Left lung (tissue), 4 donors: ENCODE measurements at regions not wholly inside any gene's neighbourhood (a gene's known extent, or its start where the extent isn't known, plus 50 kb on each side); places are given as distances from the start of the nearest gene placed in this dataset.

Source experiments
- ATAC-seq: fragments of 200-7000 bp; cut with Tn5 transposase; one replicate; pipeline ENCODE4 v1.9.1; 2020; ENCODE audit warnings: moderate library complexity
- DNase-seq, 4 donors: peaks; one replicate each; pipeline ENCODE4 v3.0.0-alpha.2; 2013 to 2020
- H3K27ac ChIP-seq, 2 donors: fragments of 200-600 bp; sonication (generic) in 1 of 2; one replicate each; pipeline versions ENCODE4 v1.5.0 to v1.8.0; 2020 to 2021
- H3K27me3 ChIP-seq, 2 donors: fragments of 200-600 bp; sonication (generic) in 1 of 2; one replicate each; pipeline versions ENCODE4 v1.5.0 to v1.8.0; 2020 to 2021
- H3K36me3 ChIP-seq, 2 donors: fragments of 200-600 bp; sonication (generic) in 1 of 2; one replicate each; pipeline versions ENCODE4 v1.5.0 to v1.8.0; 2020 to 2021
- H3K4me1 ChIP-seq, 2 donors: fragments of 200-600 bp; one replicate each; pipeline ENCODE4 v1.8.0; 2021
- H3K4me3 ChIP-seq, 2 donors: fragments of 200-600 bp; sonication (generic) in 1 of 2; one replicate each; pipeline versions ENCODE4 v1.5.0 to v1.8.0; 2020 to 2021; ENCODE audit warnings: mild to moderate bottlenecking in 1 of 2
- H3K9me3 ChIP-seq, 2 donors: fragments of 200-600 bp; sonication (generic) in 1 of 2; one replicate each; pipeline versions ENCODE4 v1.5.0 to v1.8.0; 2020 to 2021
- CTCF ChIP-seq, 2 donors: fragments of 200-600 bp; sonication (generic) in 1 of 2; IDR thresholded peaks; one replicate each; pipeline versions ENCODE4 v1.5.0 to v1.8.0; 2021; ENCODE audit warnings: antibody characterized with exemption in 2 of 2
- intact Hi-C, 2 donors: fragments of 100-400 bp; cut with DNase I; formaldehyde crosslinking; loops; one replicate each; pipeline versions ENCODE4 v1.11.2 to v1.14.2; 2022
- donor health status: DM: no; HTN: yes; CAD: no.
- donor health status: DM: no; HTN: no; CAD: no.

- Histone ChIP-seq H3K27me3 (no peaks in the 10 kb centered on the region), H3K27ac (no peak overlapping the region), H3K4me3 (no peak overlapping the region), H3K4me1 (no peaks in the 10 kb centered on the region), H3K36me3 (no peaks in the 10 kb centered on the region), H3K9me3 (peaks cover 0 to 2% of the 10 kb centered on the region in 2 donors)
- ATAC-seq, result no peak
- no peak for TF ChIP-seq CTCF (IDR thresholded peaks at IDR 0.05)
- intact Hi-C loops, result no loop called here
- DNase-seq, result no peak
Observed at GRCh38 chr4:145396581-145396980, 85.1 kb upstream of the SMAD1 start.

- no peaks in the 10 kb centered on the region for H3K36me3 ChIP-seq
- intact Hi-C loops, result no loop called here
- DNase-seq (no peak), ATAC-seq (no peak)
- no peak overlapping the region for H3K27ac ChIP-seq
- H3K4me3 ChIP-seq, result no peak overlapping the region
- no peaks in the 10 kb centered on the region for H3K4me1 ChIP-seq
- no peaks in the 10 kb centered on the region for H3K27me3 ChIP-seq
- no peak for TF ChIP-seq CTCF (IDR thresholded peaks at IDR 0.05)
- H3K9me3 ChIP-seq, result no peaks in the 10 kb centered on the region
Observed at GRCh38 chr4:145390571-145390970, 91.1 kb upstream of the SMAD1 start.

GRCh38 chr4:145389550-145389949, 92.1 kb upstream of the SMAD1 start:
- H3K4me3 ChIP-seq, result no peak overlapping the region
- DNase-seq (no peak), ATAC-seq (no peak)
- no peak for TF ChIP-seq CTCF (IDR thresholded peaks at IDR 0.05)
- H3K4me1 ChIP-seq, result no peaks in the 10 kb centered on the region
- H3K9me3 ChIP-seq, result no peaks in the 10 kb centered on the region
- no peak overlapping the region for H3K27ac ChIP-seq
- H3K27me3 ChIP-seq, result no peaks in the 10 kb centered on the region
- H3K36me3 ChIP-seq, result no peaks in the 10 kb centered on the region
- intact Hi-C loops, result no loop called here

- TF ChIP-seq CTCF (IDR thresholded peaks at IDR 0.05), result no peak
- Histone ChIP-seq H3K27ac (no peak overlapping the region), H3K4me1 (no peaks in the 10 kb centered on the region), H3K27me3 (no peaks in the 10 kb centered on the region), H3K36me3 (no peaks in the 10 kb centered on the region), H3K9me3 (no peaks in the 10 kb centered on the region), H3K4me3 (no peak overlapping the region)
- ATAC-seq (peak; percentile 43), DNase-seq (no peak)
- intact Hi-C loops, result no loop called here
Observed at GRCh38 chr4:145388043-145388442, 93.6 kb upstream of the SMAD1 start.

GRCh38 chr4:145387079-145387478, 94.6 kb upstream of the SMAD1 start:
- DNase-seq (no peak), ATAC-seq (peak; percentile 47)
- no peaks in the 10 kb centered on the region for H3K36me3 ChIP-seq
- H3K27me3 ChIP-seq, result no peaks in the 10 kb centered on the region
- no peak for TF ChIP-seq CTCF (IDR thresholded peaks at IDR 0.05)
- intact Hi-C loops, result no loop called here
- no peak overlapping the region for H3K27ac ChIP-seq
- no peak overlapping the region for H3K4me3 ChIP-seq
- no peaks in the 10 kb centered on the region for H3K9me3 ChIP-seq
- H3K4me1 ChIP-seq, result no peaks in the 10 kb centered on the region
